ENCODE measurements at regions not wholly inside any gene's neighbourhood (a gene's known extent, or its start where the extent isn't known, plus 50 kb on each side); places are given as distances from the start of the nearest gene placed in this dataset.

- Histone ChIP-seq H3K14ac (replicated peaks; ENCODE audit: low read depth, low read length) (no peak overlapping the region), H3K4me3 (ENCODE audit: insufficient read depth, low read depth, low read length) (no peak overlapping the region), H2AK5ac (ENCODE audit: low read depth, low read length) (no peak overlapping the region), H4K91ac (ENCODE audit: insufficient read depth, low read depth, low read length) (peak overlapping the region; percentile 43), H4K5ac (ENCODE audit: low read depth, low read length) (no peak overlapping the region), H3K4me2 (ENCODE audit: low read depth, low read length) (no peak overlapping the region), H3K9me3 (ENCODE audit: control insufficient read depth, insufficient read depth, low read length) (no peaks in the 10 kb centered on the region), H3K79me1 (ENCODE audit: low read depth in 1 of 2, low read length in 2 of 2) (no peaks in the 10 kb centered on the region), H3K23ac (ENCODE audit: low read depth, low read length) (0 out of 2 replicates have a peak overlapping the region, but pooled peaks have one; percentile 11), H3K4me1 (ENCODE audit: control insufficient read depth, insufficient read depth, low read length) (peaks cover 6% of the 10 kb centered on the region), H3K9me1 (ENCODE audit: insufficient read depth, low read length) (peaks cover 8% of the 10 kb centered on the region), H3K9ac (ENCODE audit: low read depth, low read length) (no peak overlapping the region), H2BK20ac (ENCODE audit: low read depth, low read length) (peak overlapping the region; percentile 72; the same call in 1 of the 2 replicates), H2BK5ac (ENCODE audit: low read depth, low read length, poor library complexity, severe bottlenecking) (no peak overlapping the region), H4K8ac (ENCODE audit: low read depth in 2 of 2, low read length in 2 of 2) (no peak overlapping the region; a peak in 1 of 4 replicates), H2AK9ac (replicated peaks; ENCODE audit: low read depth, low read length, poor library complexity) (no peak overlapping the region), H2BK15ac (ENCODE audit: low read depth, low read length) (peak overlapping the region; percentile 77; the same call in 1 of the 3 replicates), H3K27me3 (ENCODE audit: control insufficient read depth, insufficient read depth, low read length) (no peaks in the 10 kb centered on the region), H3K56ac (ENCODE audit: extremely low read depth, insufficient read depth, low read length) (no peak overlapping the region), H3K27ac (ENCODE audit: insufficient read depth, low read length) (no peak overlapping the region), H3K18ac (ENCODE audit: low read depth, low read length) (peak overlapping the region; percentile 36; the same call in 1 of the 2 replicates), H2AFZ (replicated peaks; ENCODE audit: low read length, poor library complexity) (no peak overlapping the region), H3K36me3 (ENCODE audit: control insufficient read depth, insufficient read depth, low read length) (no peaks in the 10 kb centered on the region), H2BK120ac (ENCODE audit: low read depth, low read length) (peak overlapping the region; percentile 54), H4K20me1 (ENCODE audit: insufficient read depth, low read length) (no peaks in the 10 kb centered on the region), H3K4ac (ENCODE audit: low read depth, low read length) (no peak overlapping the region)
- TF ChIP-seq USF2 (IDR thresholded peaks at IDR 0.05; ENCODE audit: low read depth, low read length) (no peak), POLR2A (IDR thresholded peaks at IDR 0.05; ENCODE audit: low read depth, low read length) (no peak), CHD1 (IDR thresholded peaks at IDR 0.05; ENCODE audit: low read depth, low read length) (no peak)
- ChIA-PET POLR2A (ENCODE audit: unreplicated experiment) (no interaction called here), CTCF (interaction anchor here (0.7 kb wide), 1 partner anchor 867 kb away, joined by 5 read pairs; no protein-coding TSS in a partner anchor)
- no CpG with 5 or more reads among the region's 1 CpG for WGBS, 2 experiments (ENCODE audit: extremely low coverage in 2 of 2, insufficient read length in 1 of 2)
- no peak for DNase-seq
- in situ Hi-C loops (cut with MboI; ENCODE audit: low sequenced_read_pairs) (no loop called here), intact Hi-C loops (cut with micrococcal nuclease) (no loop called here), dilution Hi-C loops (cut with HindIII; ENCODE audit: low sequenced_read_pairs, unreplicated experiment) (no loop called here)
- ATAC-seq (ENCODE audit: low read depth): no peak
- BruUV-seq (replicated peaks): no TSS peak
Measured at GRCh38 chr1:115229016-115229415, 109.0 kb downstream of the NGF start.
